Activated naive CD8-positive, alpha-beta T cell treated with anti-CD3 and anti-CD28 coated beads, Interleukin-2, amount 50 U/mL, for 24 hours (primary cell): ENCODE measurements at regions not wholly inside any gene's neighbourhood (a gene's known extent, or its start where the extent isn't known, plus 50 kb on each side); places are given as distances from the start of the nearest gene placed in this dataset.

Source experiments
- ATAC-seq: fragments of 150-1000 bp; cut with Tn5 transposase; one replicate; pipeline ENCODE4 v1.10.0; 2021
- DNase-seq: peaks from one replicate; pipeline ENCODE4 v3.0.0; 2021
- H3K27ac Mint-ChIP-seq: one replicate; pipeline ENCODE4 v1.8.0; 2021; ENCODE audit warnings: mild to moderate bottlenecking, mixed read lengths
- H3K27me3 Mint-ChIP-seq: one replicate; pipeline ENCODE4 v1.8.0; 2021; ENCODE audit warnings: mixed read lengths
- H3K36me3 Mint-ChIP-seq: one replicate; pipeline ENCODE4 v1.8.0; 2021; ENCODE audit warnings: low read depth, mixed read lengths
- H3K4me1 Mint-ChIP-seq: one replicate; pipeline ENCODE4 v1.8.0; 2021; ENCODE audit warnings: mixed read lengths
- H3K4me3 Mint-ChIP-seq: one replicate; pipeline ENCODE4 v1.8.0; 2021; ENCODE audit warnings: mild to moderate bottlenecking, moderate library complexity, mixed read lengths
- H3K9me3 Mint-ChIP-seq: one replicate; pipeline ENCODE4 v1.8.0; 2021; ENCODE audit warnings: mixed read lengths

DNA sequence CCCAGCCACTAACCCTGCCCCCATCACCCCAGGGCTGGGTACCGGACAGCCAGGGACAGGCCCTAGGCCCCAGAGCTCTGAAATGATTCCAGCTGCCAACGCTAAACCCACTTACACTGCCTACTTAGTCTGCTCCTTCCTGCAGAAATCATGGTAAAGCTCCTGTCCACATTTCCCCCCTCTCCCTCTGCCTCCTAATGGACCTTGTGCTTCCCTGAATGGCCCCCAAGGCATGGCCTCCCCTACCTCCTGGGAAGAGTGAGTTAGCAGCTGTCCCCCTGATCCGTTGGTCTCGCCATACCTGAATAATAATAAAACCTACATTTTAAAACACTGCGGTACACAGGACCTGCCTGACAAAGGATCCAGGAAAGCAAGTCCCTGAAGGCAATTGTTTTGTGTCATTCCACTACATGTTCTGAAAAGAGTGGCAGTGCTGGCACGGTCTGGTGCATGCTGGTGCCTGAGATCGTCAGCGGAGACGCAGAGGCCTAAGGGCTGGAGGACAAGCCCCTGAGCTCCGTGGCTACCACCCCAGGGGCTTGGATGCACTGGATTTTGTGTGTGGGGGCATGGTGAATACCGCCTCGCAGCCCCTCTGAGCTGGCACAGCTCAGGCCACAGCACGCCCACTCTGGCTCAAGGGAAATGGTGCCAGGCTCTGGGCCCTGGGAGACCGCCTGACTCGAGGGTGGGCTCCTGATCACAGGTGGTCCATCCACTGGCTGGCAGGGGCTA lies 186.3 kb downstream of the CTTN start:
- Mint-ChIP-seq H3K27ac (no peak overlapping the region), H3K36me3 (no peaks in the 10 kb centered on the region), H3K4me3 (no peak overlapping the region), H3K27me3 (peaks cover 25% of the 10 kb centered on the region), H3K9me3 (no peaks in the 10 kb centered on the region), H3K4me1 (peaks cover 2% of the 10 kb centered on the region)
- no peak for DNase-seq
- no peak for ATAC-seq

GRCh38 chr11:70585236-70585545 lies 186.9 kb downstream of the CTTN start:
- H3K9me3 Mint-ChIP-seq = no peaks in the 10 kb centered on the region
- no peak overlapping the region for H3K4me3 Mint-ChIP-seq
- DNase-seq (no peak), ATAC-seq (no peak)
- H3K27me3 Mint-ChIP-seq = peaks cover 25% of the 10 kb centered on the region
- H3K4me1 Mint-ChIP-seq = peaks cover 6% of the 10 kb centered on the region
- H3K36me3 Mint-ChIP-seq = no peaks in the 10 kb centered on the region
- no peak overlapping the region for H3K27ac Mint-ChIP-seq

GRCh38 chr11:70586261-70587074 lies 188.1 kb downstream of the CTTN start:
- Mint-ChIP-seq H3K27ac (no peak overlapping the region), H3K27me3 (peaks cover 29% of the 10 kb centered on the region), H3K9me3 (no peaks in the 10 kb centered on the region), H3K4me1 (peaks cover 13% of the 10 kb centered on the region), H3K36me3 (no peaks in the 10 kb centered on the region), H3K4me3 (no peak overlapping the region)
- ATAC-seq (no peak), DNase-seq (no peak)

DNA sequence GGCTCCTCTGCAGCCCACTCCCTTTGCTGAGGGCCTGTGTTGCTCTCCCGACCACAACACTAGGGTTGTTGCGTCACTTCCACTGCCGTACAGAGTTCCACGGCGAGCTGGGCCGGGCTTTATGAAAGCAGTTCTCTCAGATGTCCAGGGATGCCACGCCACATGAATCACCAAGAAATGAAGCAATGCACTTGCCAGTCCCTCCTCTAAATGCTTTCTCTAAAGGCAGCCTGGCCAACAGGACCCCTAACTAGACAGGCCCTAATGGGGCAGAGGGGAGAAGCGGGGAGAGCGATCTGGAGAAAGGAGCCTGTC lies 188.7 kb downstream of the CTTN start:
- no peak overlapping the region for H3K27ac Mint-ChIP-seq
- no peak for ATAC-seq
- H3K27me3 Mint-ChIP-seq = peaks cover 29% of the 10 kb centered on the region
- no peak overlapping the region for H3K4me3 Mint-ChIP-seq
- DNase-seq = no peak
- H3K4me1 Mint-ChIP-seq = peaks cover 13% of the 10 kb centered on the region
- no peaks in the 10 kb centered on the region for H3K36me3 Mint-ChIP-seq
- H3K9me3 Mint-ChIP-seq = no peaks in the 10 kb centered on the region

GRCh38 chr11:70590356-70590991 lies 192.1 kb downstream of the CTTN start:
- no peaks in the 10 kb centered on the region for H3K9me3 Mint-ChIP-seq
- DNase-seq (no peak), ATAC-seq (no peak)
- H3K4me1 Mint-ChIP-seq = peaks cover 13% of the 10 kb centered on the region
- no peak overlapping the region for H3K4me3 Mint-ChIP-seq
- no peak overlapping the region for H3K27ac Mint-ChIP-seq
- H3K27me3 Mint-ChIP-seq = peaks cover 33% of the 10 kb centered on the region
- no peaks in the 10 kb centered on the region for H3K36me3 Mint-ChIP-seq

DNA sequence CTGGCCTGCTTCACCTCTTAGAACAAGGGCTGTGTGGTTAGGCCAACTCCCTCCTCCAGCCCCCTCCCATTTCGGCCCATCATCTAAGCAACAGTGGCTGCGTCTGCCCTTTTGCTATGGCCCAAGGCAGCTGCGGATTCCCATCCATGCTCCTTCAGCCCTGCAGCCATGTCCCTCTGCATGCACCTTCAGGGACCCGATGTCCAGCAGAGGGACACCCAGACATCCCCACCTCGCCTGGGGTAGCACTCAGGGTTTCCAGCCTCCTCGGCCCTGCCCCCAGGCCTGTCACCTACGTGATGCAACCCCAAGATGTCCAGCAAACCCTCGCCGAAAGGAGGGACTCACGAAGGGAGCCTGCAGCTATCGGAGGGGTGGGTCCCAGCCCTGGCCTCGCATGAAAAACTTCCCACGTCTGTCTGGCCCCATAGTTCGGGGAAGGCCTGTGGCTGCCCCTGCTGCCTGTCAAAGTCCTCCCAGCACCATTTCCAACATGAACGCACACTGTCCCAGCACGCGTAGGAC lies 194.4 kb downstream of the CTTN start:
- ATAC-seq (no peak), DNase-seq (no peak)
- no peaks in the 10 kb centered on the region for H3K9me3 Mint-ChIP-seq
- H3K36me3 Mint-ChIP-seq = no peaks in the 10 kb centered on the region
- H3K27ac Mint-ChIP-seq = no peak overlapping the region
- H3K4me1 Mint-ChIP-seq = peaks cover 13% of the 10 kb centered on the region
- no peak overlapping the region for H3K4me3 Mint-ChIP-seq
- H3K27me3 Mint-ChIP-seq = peaks cover 23% of the 10 kb centered on the region

- DNase-seq = no peak
- no peak for ATAC-seq
- no peaks in the 10 kb centered on the region for H3K9me3 Mint-ChIP-seq
- H3K27me3 Mint-ChIP-seq = peaks cover 20% of the 10 kb centered on the region
- peaks cover 13% of the 10 kb centered on the region for H3K4me1 Mint-ChIP-seq
- H3K4me3 Mint-ChIP-seq = no peak overlapping the region
- H3K27ac Mint-ChIP-seq = no peak overlapping the region
- no peaks in the 10 kb centered on the region for H3K36me3 Mint-ChIP-seq
These were observed 195.2 kb downstream of the CTTN start for GRCh38 chr11:70593446-70593983.

- H3K27me3 Mint-ChIP-seq = peaks cover 19% of the 10 kb centered on the region
- ATAC-seq = no peak
- H3K36me3 Mint-ChIP-seq = no peaks in the 10 kb centered on the region
These were observed 195.7 kb downstream of the CTTN start for GRCh38 chr11:70594031-70594430.

DNA sequence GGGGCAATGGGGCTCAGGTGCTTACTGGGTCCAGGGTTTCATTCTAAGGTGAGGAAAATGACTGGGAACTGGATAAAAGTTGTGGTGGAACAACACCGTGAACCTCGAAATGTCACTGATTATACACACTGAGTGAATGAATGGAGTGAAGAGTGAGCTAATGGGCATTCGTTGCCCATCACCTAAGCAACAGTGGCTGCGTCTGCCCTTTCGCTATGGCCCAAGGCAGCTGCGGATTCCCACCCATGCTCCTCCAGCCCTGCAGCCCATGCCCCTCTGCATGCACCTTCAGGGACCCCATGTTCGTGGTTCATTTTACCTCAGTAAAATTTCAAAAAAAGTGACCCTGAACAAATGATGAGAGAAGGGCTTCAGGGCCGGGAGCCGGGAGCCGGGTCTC lies 196.3 kb downstream of the CTTN start:
- Mint-ChIP-seq H3K27ac (no peak overlapping the region), H3K4me1 (peaks cover 11% of the 10 kb centered on the region), H3K4me3 (no peak overlapping the region), H3K27me3 (peaks cover 18% of the 10 kb centered on the region), H3K36me3 (no peaks in the 10 kb centered on the region), H3K9me3 (no peaks in the 10 kb centered on the region)
- no peak for DNase-seq
- no peak for ATAC-seq

More at GRCh38 chr11:70594031-70594430, 195.7 kb downstream of the CTTN start:
- no peak overlapping the region for H3K4me3 Mint-ChIP-seq
- H3K27ac Mint-ChIP-seq = no peak overlapping the region
- peaks cover 13% of the 10 kb centered on the region for H3K4me1 Mint-ChIP-seq
- no peak for DNase-seq
- H3K9me3 Mint-ChIP-seq = no peaks in the 10 kb centered on the region

GRCh38 chr11:70595016-70595415 lies 196.7 kb downstream of the CTTN start:
- Mint-ChIP-seq H3K27ac (no peak overlapping the region), H3K36me3 (no peaks in the 10 kb centered on the region), H3K9me3 (no peaks in the 10 kb centered on the region), H3K4me3 (no peak overlapping the region), H3K4me1 (peaks cover 8% of the 10 kb centered on the region), H3K27me3 (peaks cover 17% of the 10 kb centered on the region)
- ATAC-seq (no peak), DNase-seq (no peak)

DNA sequence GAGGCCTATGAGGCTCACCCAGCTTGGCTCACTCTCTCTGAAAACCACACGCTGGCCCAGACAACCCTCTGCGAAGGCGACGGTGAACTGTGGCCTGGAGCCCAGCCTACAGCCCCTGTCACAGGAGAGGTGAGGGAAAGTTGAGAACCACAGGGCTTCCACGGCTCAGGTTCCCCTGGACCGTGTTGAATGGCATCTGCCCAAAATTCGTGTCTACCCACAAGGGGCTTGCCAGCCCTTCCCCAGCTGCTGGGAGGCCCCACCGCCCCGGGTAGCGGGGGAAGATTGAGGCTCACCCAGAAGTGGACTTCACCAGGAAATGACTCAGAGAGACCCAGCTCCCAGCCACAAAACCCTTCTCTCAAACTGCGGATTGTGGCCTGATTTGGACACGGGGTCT lies 197.1 kb downstream of the CTTN start:
- no peak for DNase-seq
- Mint-ChIP-seq H3K27me3 (peaks cover 17% of the 10 kb centered on the region), H3K27ac (no peak overlapping the region), H3K4me1 (peaks cover 4% of the 10 kb centered on the region), H3K36me3 (no peaks in the 10 kb centered on the region), H3K4me3 (no peak overlapping the region), H3K9me3 (no peaks in the 10 kb centered on the region)
- ATAC-seq = peak; percentile 33

DNA sequence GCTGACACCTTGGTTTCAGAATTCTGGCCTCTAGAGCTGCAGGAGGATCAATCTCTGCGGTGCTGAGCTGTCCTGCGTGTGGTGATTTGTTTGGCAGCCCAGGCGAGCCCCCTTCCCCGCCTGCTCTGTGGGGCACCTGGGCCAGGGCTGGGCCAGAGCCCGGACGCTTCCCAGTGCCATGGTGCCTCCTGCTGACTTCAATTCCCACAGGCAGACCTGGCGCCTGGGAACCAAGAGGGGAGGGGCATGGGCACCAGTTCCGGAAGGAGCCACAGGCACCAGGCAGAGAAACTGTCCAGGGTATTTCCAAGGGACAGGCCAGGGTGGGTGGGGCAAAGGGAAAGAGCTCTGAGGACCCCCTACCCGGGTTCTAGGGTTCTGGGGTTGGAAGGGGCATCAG lies 197.8 kb downstream of the CTTN start:
- Mint-ChIP-seq H3K4me3 (no peak overlapping the region), H3K27me3 (peaks cover 13% of the 10 kb centered on the region), H3K27ac (no peak overlapping the region), H3K4me1 (no peaks in the 10 kb centered on the region), H3K36me3 (no peaks in the 10 kb centered on the region), H3K9me3 (no peaks in the 10 kb centered on the region)
- no peak for DNase-seq
- ATAC-seq = no peak

DNA sequence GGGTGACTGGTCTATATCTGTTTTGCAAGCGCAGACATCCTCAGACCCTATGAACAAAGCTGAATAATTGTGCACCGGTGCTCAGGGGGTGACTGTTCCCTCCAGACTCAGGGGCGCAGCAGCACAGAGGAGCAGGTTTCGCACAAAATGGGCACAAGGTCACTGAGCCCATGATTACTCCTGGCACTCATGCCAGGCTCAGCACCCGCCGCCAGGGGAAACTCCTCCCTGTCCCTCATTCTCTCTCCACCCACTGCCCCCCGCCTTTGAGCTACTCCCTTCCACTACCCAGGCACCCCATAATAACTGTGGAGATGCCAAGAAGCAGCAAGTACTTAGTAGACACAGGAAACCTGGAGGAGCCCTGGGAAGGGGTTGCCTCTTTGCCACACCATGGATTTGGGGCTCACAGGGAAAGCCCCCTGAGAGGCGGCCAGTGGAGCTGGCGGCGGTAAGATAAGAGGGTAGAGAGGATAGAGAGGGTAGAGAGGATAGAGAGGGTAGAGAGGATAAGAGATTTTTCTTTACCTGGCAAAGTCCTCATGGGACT lies 198.8 kb downstream of the CTTN start:
- no peaks in the 10 kb centered on the region for H3K4me1 Mint-ChIP-seq

GRCh38 chr11:70597751-70598625 lies 199.7 kb downstream of the CTTN start:
- Mint-ChIP-seq H3K27ac (no peak overlapping the region), H3K4me3 (no peak overlapping the region), H3K4me1 (no peaks in the 10 kb centered on the region), H3K27me3 (peaks cover 13% of the 10 kb centered on the region), H3K36me3 (no peaks in the 10 kb centered on the region), H3K9me3 (no peaks in the 10 kb centered on the region)
- no peak for ATAC-seq
- DNase-seq = no peak

More for the DNA sequence above, 198.8 kb downstream of the CTTN start:
- Mint-ChIP-seq H3K27ac (no peak overlapping the region), H3K4me3 (no peak overlapping the region), H3K36me3 (no peaks in the 10 kb centered on the region), H3K9me3 (no peaks in the 10 kb centered on the region), H3K27me3 (peaks cover 13% of the 10 kb centered on the region)
- no peak for DNase-seq
- ATAC-seq = no peak
